HT1080 (cell line): ENCODE measurements at regions not wholly inside any gene's neighbourhood (a gene's known extent, or its start where the extent isn't known, plus 50 kb on each side); places are given as distances from the start of the nearest gene placed in this dataset.
"Not testable (repeated sequence)": the region's sequence is repeated elsewhere in the genome, so short reads cannot be mapped to it uniquely, and the experiment has no call there.

ENCODE experiments used
- DNase-seq: peaks from one replicate; pipeline ENCODE4 v3.0.0-alpha.2; 2015; ENCODE audit warnings: low read depth

- no peak for DNase-seq
Observed at GRCh38 chr15:35693886-35694285, 147.9 kb upstream of the DPH6 start.

- DNase-seq, result no peak
Observed at GRCh38 chr15:35695003-35695402, 149.0 kb upstream of the DPH6 start.

GRCh38 chr15:35696767-35697231 lies 150.8 kb upstream of the DPH6 start:
- peak; percentile 89 for DNase-seq

- peak; percentile 29 for DNase-seq
Observed at GRCh38 chr15:35697549-35698299, 151.8 kb upstream of the DPH6 start.

GRCh38 chr15:35698331-35698730 lies 152.4 kb upstream of the DPH6 start:
- DNase-seq, result no peak

- no peak for DNase-seq
Observed at GRCh38 chr15:35698966-35699575, 153.1 kb upstream of the DPH6 start.

- not testable (repeated sequence) for DNase-seq
Observed at GRCh38 chr15:35700091-35700593, 154.2 kb upstream of the DPH6 start.

GRCh38 chr15:35701402-35702046 lies 155.6 kb upstream of the DPH6 start:
- no peak for DNase-seq

GRCh38 chr15:35702946-35703495 lies 157.1 kb upstream of the DPH6 start:
- DNase-seq, result no peak

GRCh38 chr15:35705030-35705883 lies 159.3 kb upstream of the DPH6 start:
- no peak for DNase-seq

- no peak for DNase-seq
Observed at GRCh38 chr15:35705884-35706585, 160.1 kb upstream of the DPH6 start.

GRCh38 chr15:35712956-35713355 lies 167.0 kb upstream of the DPH6 start:
- DNase-seq, result no peak

GRCh38 chr15:35713733-35714132 lies 167.8 kb upstream of the DPH6 start:
- peak; percentile 68 for DNase-seq

- no peak for DNase-seq
Observed at GRCh38 chr15:35717721-35718120, 171.8 kb upstream of the DPH6 start.

- no peak for DNase-seq
Observed at GRCh38 chr15:35720019-35720418, 174.1 kb upstream of the DPH6 start.

GRCh38 chr15:35720984-35721383 lies 175.0 kb upstream of the DPH6 start:
- DNase-seq, result no peak

GRCh38 chr15:35721751-35722150 lies 175.8 kb upstream of the DPH6 start:
- no peak for DNase-seq

- DNase-seq, result no peak
Observed at GRCh38 chr15:35722501-35722900, 176.5 kb upstream of the DPH6 start.

GRCh38 chr15:35723120-35723847 lies 177.3 kb upstream of the DPH6 start:
- peak; percentile 3 for DNase-seq

GRCh38 chr15:35723852-35724251 lies 177.9 kb upstream of the DPH6 start:
- no peak for DNase-seq
